ENCODE measurements at regions not wholly inside any gene's neighbourhood (a gene's known extent, or its start where the extent isn't known, plus 50 kb on each side); places are given as distances from the start of the nearest gene placed in this dataset.

GRCh38 chr1:219797683-219798082, 130.7 kb downstream of the SLC30A10 start:
- H3K36me3 ChIP-seq (ENCODE audit: control insufficient read depth in 4 of 4, insufficient read depth in 3 of 4, low read depth in 1 of 4, low read length in 3 of 4) = no peaks in the 10 kb centered on the region
- H3K27ac ChIP-seq (ENCODE audit: low read depth in 1 of 2, low read length in 2 of 2) = no peak overlapping the region
- no peaks in the 10 kb centered on the region for H3K4me1 ChIP-seq (ENCODE audit: control insufficient read depth in 4 of 4, insufficient read depth in 4 of 4, low read length in 3 of 4)
- no peak for TF ChIP-seq FOXA1 (IDR thresholded peaks at IDR 0.05)
- no peak for TF ChIP-seq EGR1 (IDR thresholded peaks at IDR 0.05; ENCODE audit: low read depth in 2 of 2)
- TF ChIP-seq, protein P1, sequence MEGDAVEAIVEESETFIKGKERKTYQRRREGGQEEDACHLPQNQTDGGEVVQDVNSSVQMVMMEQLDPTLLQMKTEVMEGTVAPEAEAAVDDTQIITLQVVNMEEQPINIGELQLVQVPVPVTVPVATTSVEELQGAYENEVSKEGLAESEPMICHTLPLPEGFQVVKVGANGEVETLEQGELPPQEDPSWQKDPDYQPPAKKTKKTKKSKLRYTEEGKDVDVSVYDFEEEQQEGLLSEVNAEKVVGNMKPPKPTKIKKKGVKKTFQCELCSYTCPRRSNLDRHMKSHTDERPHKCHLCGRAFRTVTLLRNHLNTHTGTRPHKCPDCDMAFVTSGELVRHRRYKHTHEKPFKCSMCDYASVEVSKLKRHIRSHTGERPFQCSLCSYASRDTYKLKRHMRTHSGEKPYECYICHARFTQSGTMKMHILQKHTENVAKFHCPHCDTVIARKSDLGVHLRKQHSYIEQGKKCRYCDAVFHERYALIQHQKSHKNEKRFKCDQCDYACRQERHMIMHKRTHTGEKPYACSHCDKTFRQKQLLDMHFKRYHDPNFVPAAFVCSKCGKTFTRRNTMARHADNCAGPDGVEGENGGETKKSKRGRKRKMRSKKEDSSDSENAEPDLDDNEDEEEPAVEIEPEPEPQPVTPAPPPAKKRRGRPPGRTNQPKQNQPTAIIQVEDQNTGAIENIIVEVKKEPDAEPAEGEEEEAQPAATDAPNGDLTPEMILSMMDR (IDR thresholded peaks at IDR 0.05; ENCODE audit: low read depth, low read length, missing input control) = no peak
- TF ChIP-seq RXRA (IDR thresholded peaks at IDR 0.05) = no peak
- TF ChIP-seq HNF4A (conservative IDR thresholded peaks at IDR 0.05) = no peak
- TF ChIP-seq REST (IDR thresholded peaks at IDR 0.05) = no peak
- TF ChIP-seq ATF3 (IDR thresholded peaks at IDR 0.05) = no peak
- no peak for TF ChIP-seq MAX (IDR thresholded peaks at IDR 0.05)
- TF ChIP-seq TAF1 (conservative IDR thresholded peaks at IDR 0.05) = no peak
- no peak for TF ChIP-seq RAD21 (IDR thresholded peaks at IDR 0.05)
- no peak for TF ChIP-seq HNF4G (IDR thresholded peaks at IDR 0.05)
- TF ChIP-seq JUND (IDR thresholded peaks at IDR 0.05) = no peak
- no peak for TF ChIP-seq NR2F2 (IDR thresholded peaks at IDR 0.05)
- no peak for TF ChIP-seq GABPA (IDR thresholded peaks at IDR 0.05 in 1 of 2, conservative IDR thresholded peaks at IDR 0.05 in 1 of 2)
- no peak for TF ChIP-seq ZBTB33 (IDR thresholded peaks at IDR 0.05)
- H3K4me3 ChIP-seq (ENCODE audit: low read depth in 1 of 3, low read length in 3 of 3) = no peak overlapping the region
- DNase-seq (ENCODE audit: low spot score) = no peak
- no peaks in the 10 kb centered on the region for H3K9me3 ChIP-seq (ENCODE audit: control insufficient read depth in 4 of 4, low read length in 3 of 4)
- H3K27me3 ChIP-seq (ENCODE audit: control insufficient read depth in 4 of 4, insufficient read depth in 4 of 4, low read length in 3 of 4) = no peaks in the 10 kb centered on the region
- H3K9ac ChIP-seq (ENCODE audit: low read depth in 1 of 2, low read length in 2 of 2) = no peak overlapping the region
- WGBS = 88% methylated on average over 2 of the region's 2 CpGs

- no peaks in the 10 kb centered on the region for H3K27me3 ChIP-seq (ENCODE audit: control insufficient read depth in 4 of 4, insufficient read depth in 4 of 4, low read length in 3 of 4)
- TF ChIP-seq TAF1 (conservative IDR thresholded peaks at IDR 0.05) (no peak), YY1 (IDR thresholded peaks at IDR 0.05) (no peak), ATF3 (IDR thresholded peaks at IDR 0.05) (no peak), FOXA1 (IDR thresholded peaks at IDR 0.05) (no peak), FOXA2 (IDR thresholded peaks at IDR 0.05) (no peak), RXRA (IDR thresholded peaks at IDR 0.05) (no peak), MAX (IDR thresholded peaks at IDR 0.05) (no peak), EGR1 (IDR thresholded peaks at IDR 0.05; ENCODE audit: low read depth in 2 of 2) (no peak), GABPA (IDR thresholded peaks at IDR 0.05 in 1 of 2, conservative IDR thresholded peaks at IDR 0.05 in 1 of 2) (no peak), HNF4G (IDR thresholded peaks at IDR 0.05) (no peak), NR2F2 (IDR thresholded peaks at IDR 0.05) (no peak), JUND (IDR thresholded peaks at IDR 0.05) (no peak), ZBTB33 (IDR thresholded peaks at IDR 0.05) (no peak), SP1 (IDR thresholded peaks at IDR 0.05) (no peak), RAD21 (IDR thresholded peaks at IDR 0.05) (no peak)
- TF ChIP-seq, protein P1 (IDR thresholded peaks at IDR 0.05; ENCODE audit: low read depth, low read length, missing input control) = no peak
- DNase-seq (ENCODE audit: low spot score) = no peak
- H3K4me1 ChIP-seq (ENCODE audit: control insufficient read depth in 4 of 4, insufficient read depth in 4 of 4, low read length in 3 of 4) = no peaks in the 10 kb centered on the region
- H3K4me3 ChIP-seq (ENCODE audit: low read depth in 1 of 3, low read length in 3 of 3) = no peak overlapping the region
- H3K9ac ChIP-seq (ENCODE audit: low read depth in 1 of 2, low read length in 2 of 2) = no peak overlapping the region
- no peaks in the 10 kb centered on the region for H3K36me3 ChIP-seq (ENCODE audit: control insufficient read depth in 4 of 4, insufficient read depth in 3 of 4, low read depth in 1 of 4, low read length in 3 of 4)
- H3K27ac ChIP-seq (ENCODE audit: low read depth in 1 of 2, low read length in 2 of 2) = no peak overlapping the region
- H3K9me3 ChIP-seq (ENCODE audit: control insufficient read depth in 4 of 4, low read length in 3 of 4) = no peaks in the 10 kb centered on the region
These were observed 131.3 kb downstream of the SLC30A10 start for GRCh38 chr1:219797009-219797408.
